ENCODE measurements at regions not wholly inside any gene's neighbourhood (a gene's known extent, or its start where the extent isn't known, plus 50 kb on each side); places are given as distances from the start of the nearest gene placed in this dataset.

- Histone ChIP-seq H3K27me3 (ENCODE audit: control insufficient read depth in 3 of 3, insufficient read depth in 3 of 3, low read length in 2 of 3) (peaks cover 0 to 4% (median 0%) of the 10 kb centered on the region in 3 donors), H3K4me3 (no peak overlapping the region), H3K9me3 (ENCODE audit: control insufficient read depth in 4 of 4, insufficient read depth in 3 of 4, low read length in 3 of 4) (no peaks in the 10 kb centered on the region), H3K36me3 (ENCODE audit: control insufficient read depth in 4 of 4, insufficient read depth in 4 of 4, low read length in 4 of 4) (no peaks in the 10 kb centered on the region), H3K9ac (ENCODE audit: insufficient read depth in 1 of 2, low read length in 2 of 2) (no peak overlapping the region), H3K4me1 (ENCODE audit: control insufficient read depth in 5 of 5, insufficient read depth in 5 of 5, low read length in 5 of 5) (peaks cover 0 to 8% (median 0%) of the 10 kb centered on the region in 5 donors), H3K27ac (ENCODE audit: low read depth in 1 of 2, low read length in 1 of 2) (peak overlapping the region in 1 of 2 donors; percentile 36)
- peak; percentile 33 to 76 (median 57) for DNase-seq
- no peak for ATAC-seq (ENCODE audit: insufficient read depth, low FRiP score)
- 40 to 42% methylated on average over 11 of the region's 11 CpGs for WGBS, 2 donors
- TF ChIP-seq, protein P1, sequence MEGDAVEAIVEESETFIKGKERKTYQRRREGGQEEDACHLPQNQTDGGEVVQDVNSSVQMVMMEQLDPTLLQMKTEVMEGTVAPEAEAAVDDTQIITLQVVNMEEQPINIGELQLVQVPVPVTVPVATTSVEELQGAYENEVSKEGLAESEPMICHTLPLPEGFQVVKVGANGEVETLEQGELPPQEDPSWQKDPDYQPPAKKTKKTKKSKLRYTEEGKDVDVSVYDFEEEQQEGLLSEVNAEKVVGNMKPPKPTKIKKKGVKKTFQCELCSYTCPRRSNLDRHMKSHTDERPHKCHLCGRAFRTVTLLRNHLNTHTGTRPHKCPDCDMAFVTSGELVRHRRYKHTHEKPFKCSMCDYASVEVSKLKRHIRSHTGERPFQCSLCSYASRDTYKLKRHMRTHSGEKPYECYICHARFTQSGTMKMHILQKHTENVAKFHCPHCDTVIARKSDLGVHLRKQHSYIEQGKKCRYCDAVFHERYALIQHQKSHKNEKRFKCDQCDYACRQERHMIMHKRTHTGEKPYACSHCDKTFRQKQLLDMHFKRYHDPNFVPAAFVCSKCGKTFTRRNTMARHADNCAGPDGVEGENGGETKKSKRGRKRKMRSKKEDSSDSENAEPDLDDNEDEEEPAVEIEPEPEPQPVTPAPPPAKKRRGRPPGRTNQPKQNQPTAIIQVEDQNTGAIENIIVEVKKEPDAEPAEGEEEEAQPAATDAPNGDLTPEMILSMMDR (IDR thresholded peaks at IDR 0.05; ENCODE audit: control extremely low read depth, extremely low read depth) = no peak
These were observed 214.0 kb upstream of the ASIC2 start for GRCh38 chr17:33506889-33507650.

- Histone ChIP-seq H3K9me3 (ENCODE audit: control insufficient read depth in 4 of 4, insufficient read depth in 3 of 4, low read length in 3 of 4) (no peaks in the 10 kb centered on the region), H3K27me3 (ENCODE audit: control insufficient read depth in 3 of 3, insufficient read depth in 3 of 3, low read length in 2 of 3) (peaks cover 0 to 2% (median 0%) of the 10 kb centered on the region in 3 donors), H3K27ac (ENCODE audit: low read depth in 1 of 2, low read length in 1 of 2) (no peak overlapping the region), H3K4me3 (no peak overlapping the region), H3K36me3 (ENCODE audit: control insufficient read depth in 4 of 4, insufficient read depth in 4 of 4, low read length in 4 of 4) (no peaks in the 10 kb centered on the region), H3K4me1 (ENCODE audit: control insufficient read depth in 5 of 5, insufficient read depth in 5 of 5, low read length in 5 of 5) (peaks cover 0 to 8% (median 0%) of the 10 kb centered on the region in 5 donors), H3K9ac (ENCODE audit: insufficient read depth in 1 of 2, low read length in 2 of 2) (no peak overlapping the region)
- DNase-seq (no peak), ATAC-seq (ENCODE audit: insufficient read depth, low FRiP score) (no peak)
- WGBS, 2 donors = 80 to 81% methylated on average over 3 of the region's 3 CpGs
- TF ChIP-seq, protein P1 (IDR thresholded peaks at IDR 0.05; ENCODE audit: control extremely low read depth, extremely low read depth) = no peak
These were observed 215.1 kb upstream of the ASIC2 start for GRCh38 chr17:33508215-33508614.

GRCh38 chr17:33509331-33509730 is 216.2 kb upstream of the ASIC2 start:
- H3K27ac ChIP-seq (ENCODE audit: low read depth in 1 of 2, low read length in 1 of 2) = no peak overlapping the region
- no peak for ATAC-seq (ENCODE audit: insufficient read depth, low FRiP score)
- H3K9me3 ChIP-seq (ENCODE audit: control insufficient read depth in 4 of 4, insufficient read depth in 3 of 4, low read length in 3 of 4) = peaks cover 0 to 9% (median 0%) of the 10 kb centered on the region in 4 donors
- peaks cover 0 to 2% (median 0%) of the 10 kb centered on the region in 3 donors for H3K27me3 ChIP-seq (ENCODE audit: control insufficient read depth in 3 of 3, insufficient read depth in 3 of 3, low read length in 2 of 3)
- DNase-seq = no peak
- WGBS, 2 donors = 64 to 82% methylated on average over 8 of the region's 8 CpGs
- H3K4me1 ChIP-seq (ENCODE audit: control insufficient read depth in 5 of 5, insufficient read depth in 5 of 5, low read length in 5 of 5) = peaks cover 0 to 8% (median 0%) of the 10 kb centered on the region in 5 donors
- H3K4me3 ChIP-seq = no peak overlapping the region
- H3K9ac ChIP-seq (ENCODE audit: insufficient read depth in 1 of 2, low read length in 2 of 2) = no peak overlapping the region
- TF ChIP-seq, protein P1 (IDR thresholded peaks at IDR 0.05; ENCODE audit: control extremely low read depth, extremely low read depth) = no peak
- H3K36me3 ChIP-seq (ENCODE audit: control insufficient read depth in 4 of 4, insufficient read depth in 4 of 4, low read length in 4 of 4) = no peaks in the 10 kb centered on the region

All from lung (tissue), 11 donors.